H9 (cell line): ENCODE measurements at regions not wholly inside any gene's neighbourhood (a gene's known extent, or its start where the extent isn't known, plus 50 kb on each side); places are given as distances from the start of the nearest gene placed in this dataset.

Experiments used
- DNase-seq: peaks from one replicate; pipeline ENCODE4 v3.0.0-alpha.2; 2017
- H2AFZ ChIP-seq: one replicate; pipeline ENCODE4 v1.6.1; 2013; ENCODE audit warnings: mild to moderate bottlenecking, low read length, control low read depth, moderate library complexity
- H2AK5ac ChIP-seq: 2 replicates; pipeline ENCODE4 v1.6.1; 2013; ENCODE audit warnings: low read length, control low read depth, mixed read lengths; ENCODE audit not compliant: insufficient read length
- H2BK120ac ChIP-seq: one replicate; pipeline ENCODE4 v1.6.1; 2013; ENCODE audit warnings: low read depth, mild to moderate bottlenecking, low read length, control low read depth, inconsistent platforms; ENCODE audit not compliant: poor library complexity, severe bottlenecking
- H2BK12ac ChIP-seq: 2 replicates; pipeline ENCODE4 v1.6.1; 2013; ENCODE audit warnings: low read length, control low read depth, mixed read lengths, low read depth; ENCODE audit not compliant: insufficient read length
- H2BK15ac ChIP-seq: 2 replicates; pipeline ENCODE4 v1.6.1; 2013; ENCODE audit warnings: low read depth, low read length, control low read depth
- H2BK20ac ChIP-seq: one replicate; pipeline ENCODE4 v1.6.1; 2013; ENCODE audit warnings: low read depth, mild to moderate bottlenecking, low read length, control low read depth, inconsistent platforms; ENCODE audit not compliant: poor library complexity, severe bottlenecking
- H2BK5ac ChIP-seq: 2 replicates; pipeline ENCODE4 v1.6.1; 2013; ENCODE audit warnings: low read length, control low read depth, mixed read lengths; ENCODE audit not compliant: insufficient read length
- H3K14ac ChIP-seq: 2 replicates; pipeline ENCODE4 v1.6.1; 2013; ENCODE audit warnings: low read length, control low read depth; ENCODE audit not compliant: insufficient read depth
- H3K18ac ChIP-seq: 2 replicates; pipeline ENCODE4 v1.6.1; 2013; ENCODE audit warnings: low read depth, mild to moderate bottlenecking, mixed read lengths, low read length, control low read depth; ENCODE audit not compliant: insufficient read length
- H3K23ac ChIP-seq: 2 replicates; pipeline ENCODE4 v1.6.1; 2013; ENCODE audit warnings: low read length, control low read depth, mixed read lengths, low read depth; ENCODE audit not compliant: insufficient read length
- H3K23me2 ChIP-seq: 2 replicates; pipeline ENCODE4 v1.6.1; 2013; ENCODE audit warnings: low read depth, mild to moderate bottlenecking, mixed read lengths, low read length, control low read depth; ENCODE audit not compliant: insufficient read length, poor library complexity, severe bottlenecking
- H3K27ac ChIP-seq: 2 replicates; pipeline ENCODE4 v1.5.1; 2013; ENCODE audit warnings: low read length, control low read depth, mixed read lengths, low read depth; ENCODE audit not compliant: insufficient read length
- H3K27me3 ChIP-seq: 2 replicates; pipeline ENCODE4 v1.6.1; 2013; ENCODE audit warnings: low read length, control low read depth, inconsistent platforms; ENCODE audit not compliant: insufficient read depth
- H3K4ac ChIP-seq: 2 replicates; pipeline ENCODE4 v1.6.1; 2013; ENCODE audit warnings: low read depth, mild to moderate bottlenecking, control low read depth, inconsistent platforms, low read length, moderate library complexity
- H3K4me1 ChIP-seq: 2 replicates; pipeline ENCODE4 v1.6.1; 2013; ENCODE audit warnings: low read length, control low read depth, inconsistent platforms; ENCODE audit not compliant: insufficient read depth
- H3K4me2 ChIP-seq: 2 replicates; pipeline ENCODE4 v1.6.1; 2013; ENCODE audit warnings: low read length, control low read depth, mixed read lengths; ENCODE audit not compliant: insufficient read length, insufficient read depth
- H3K56ac ChIP-seq: 2 replicates; pipeline ENCODE4 v1.6.1; 2013; ENCODE audit warnings: low read depth, mild to moderate bottlenecking, mixed read lengths, low read length, control low read depth; ENCODE audit not compliant: insufficient read length
- H3K79me1 ChIP-seq: 2 replicates; pipeline ENCODE4 v1.6.1; 2013; ENCODE audit warnings: low read depth, mild to moderate bottlenecking, moderate library complexity, low read length, control low read depth, inconsistent platforms; ENCODE audit not compliant: insufficient read depth, poor library complexity, severe bottlenecking
- H3K79me2 ChIP-seq: 2 replicates; pipeline ENCODE4 v1.6.1; 2013; ENCODE audit warnings: low read length, control low read depth, inconsistent platforms; ENCODE audit not compliant: insufficient read depth
- H3K9ac ChIP-seq: 2 replicates; pipeline ENCODE4 v1.6.1; 2013; ENCODE audit warnings: low read length, control low read depth, mixed read lengths; ENCODE audit not compliant: insufficient read length; ENCODE audit errors: extremely low read depth
- H3K9me3 ChIP-seq: one replicate; pipeline ENCODE4 v1.6.1; 2013; ENCODE audit warnings: low read depth, low read length, inconsistent platforms; ENCODE audit not compliant: control insufficient read depth
- H3T11ph ChIP-seq: one replicate; pipeline ENCODE4 v1.6.1; 2013; ENCODE audit warnings: mild to moderate bottlenecking, low read length, control low read depth, inconsistent platforms
- H4K20me1 ChIP-seq: one replicate; pipeline ENCODE4 v1.6.1; 2013; ENCODE audit not compliant: control insufficient read depth, insufficient read length, insufficient read depth
- H4K5ac ChIP-seq: 2 replicates; pipeline ENCODE4 v1.6.1; 2013; ENCODE audit warnings: low read depth, mild to moderate bottlenecking, mixed read lengths, low read length, control low read depth; ENCODE audit not compliant: insufficient read length
- H4K8ac ChIP-seq: replicated peaks from 2 replicates; pipeline ENCODE4 v1.6.1; 2013; ENCODE audit warnings: low read length, control low read depth, mixed read lengths, low read depth; ENCODE audit not compliant: insufficient read length
- H4K91ac ChIP-seq: 2 replicates; pipeline ENCODE4 v1.6.1; 2013; ENCODE audit warnings: low read depth, mild to moderate bottlenecking, moderate library complexity, mixed read lengths, low read length, control low read depth; ENCODE audit not compliant: insufficient read length
- H3K27ac Mint-ChIP-seq, 3 experiments: 2 replicates in 2 of 3; 3 replicates in 1 of 3; pipeline ENCODE4 v1.8.0; 2020 to 2021; ENCODE audit warnings: mixed read lengths in 3 of 3, mild to moderate bottlenecking in 1 of 3, moderate library complexity in 1 of 3
- H3K27me3 Mint-ChIP-seq: 2 replicates; pipeline ENCODE4 v1.8.0; 2021; ENCODE audit warnings: low read depth, mild to moderate bottlenecking, moderate library complexity, mixed read lengths
- H3K36me3 Mint-ChIP-seq, 3 experiments: 2 replicates in 2 of 3; 3 replicates in 1 of 3; pipeline ENCODE4 v1.8.0; 2020 to 2021; ENCODE audit warnings: low read depth in 3 of 3, mixed read lengths in 3 of 3; ENCODE audit not compliant: insufficient read depth in 1 of 3
- H3K4me1 Mint-ChIP-seq, 2 experiments: 2 replicates each; pipeline ENCODE4 v1.8.0; 2020; ENCODE audit warnings: mixed read lengths in 2 of 2
- H3K4me3 Mint-ChIP-seq, 2 experiments: 2 replicates in 1 of 2; 3 replicates in 1 of 2; pipeline ENCODE4 v1.8.0; 2020 to 2021; ENCODE audit warnings: mild to moderate bottlenecking in 2 of 2, mixed read lengths in 2 of 2, moderate library complexity in 1 of 2
- H3K9me3 Mint-ChIP-seq, 2 experiments: 2 replicates in 1 of 2; 3 replicates in 1 of 2; pipeline ENCODE4 v1.8.0; 2020; ENCODE audit warnings: mild to moderate bottlenecking in 2 of 2, mixed read lengths in 2 of 2, moderate library complexity in 1 of 2
- WGBS: extraction: QIAGEN DNeasy Blood & Tissue Kit; methylation state at CpG from one replicate; pipeline ENCODE4 v1.1.7; 2013; ENCODE audit warnings: missing lambda C conversion rate, low lambda C conversion rate, mixed read lengths; ENCODE audit not compliant: insufficient read length; ENCODE audit errors: extremely low coverage; 5-methylcytosine and 5-hydroxymethylcytosine counted together
- TF ChIP-seq, protein P1 (sequence below): fragments of 200-600 bp; sonication (generic); conservative IDR thresholded peaks from 3 replicates; pipeline ENCODE4 v1.8.0; 2021; ENCODE audit warnings: antibody characterized with exemption, mild to moderate bottlenecking

DNA sequence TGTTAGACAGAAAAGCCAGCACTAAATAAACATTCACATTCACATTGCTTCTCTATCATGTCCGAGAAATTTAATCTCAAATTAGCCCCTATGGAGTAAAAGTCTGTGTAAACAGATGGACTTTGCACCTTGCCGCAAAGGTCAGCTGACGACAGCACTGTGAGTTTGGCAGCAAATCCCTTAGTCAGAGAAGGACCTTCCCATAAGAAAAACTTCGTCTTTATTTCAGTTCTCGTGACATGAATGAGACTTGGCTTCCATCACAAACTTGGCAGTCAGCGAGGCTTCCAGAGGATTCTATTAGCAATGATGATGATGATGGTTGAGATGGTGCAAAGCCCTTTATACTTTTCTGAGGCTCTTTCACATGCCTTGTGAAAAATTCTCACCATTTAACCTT is 133.7 kb upstream of the IFNGR1 start:
- Histone ChIP-seq H2AFZ (no peak overlapping the region), H3K14ac (no peak overlapping the region), H2BK20ac (no peak overlapping the region), H3K23me2 (no peaks in the 10 kb centered on the region), H2BK12ac (no peak overlapping the region), H3K4me2 (no peak overlapping the region), H4K20me1 (no peaks in the 10 kb centered on the region), H3K4ac (no peak overlapping the region), H3K9me3 (no peaks in the 10 kb centered on the region), H4K5ac (no peak overlapping the region), H3K9ac (no peak overlapping the region), H2BK15ac (no peak overlapping the region), H3K4me1 (no peaks in the 10 kb centered on the region), H2AK5ac (no peak overlapping the region), H3K23ac (no peak overlapping the region), H4K8ac (no peak overlapping the region), H3K18ac (no peak overlapping the region), H3K79me2 (no peaks in the 10 kb centered on the region), H2BK5ac (no peak overlapping the region), H3T11ph (no peak overlapping the region), H3K79me1 (no peaks in the 10 kb centered on the region), H3K27ac (no peak overlapping the region), H3K27me3 (no peaks in the 10 kb centered on the region), H2BK120ac (no peak overlapping the region), H4K91ac (no peak overlapping the region), H3K56ac (no peak overlapping the region)
- H3K36me3 Mint-ChIP-seq, result no peaks in the 10 kb centered on the region
- H3K27me3 Mint-ChIP-seq, result no peaks in the 10 kb centered on the region; the same call in 1 of the 2 replicates
- H3K9me3 Mint-ChIP-seq, result no peaks in the 10 kb centered on the region
- no CpG with 5 or more reads among the region's 6 CpGs for WGBS
- DNase-seq, result no peak
- H3K27ac Mint-ChIP-seq, result no peak overlapping the region
- no peaks in the 10 kb centered on the region for H3K4me1 Mint-ChIP-seq
- TF ChIP-seq, protein P1, sequence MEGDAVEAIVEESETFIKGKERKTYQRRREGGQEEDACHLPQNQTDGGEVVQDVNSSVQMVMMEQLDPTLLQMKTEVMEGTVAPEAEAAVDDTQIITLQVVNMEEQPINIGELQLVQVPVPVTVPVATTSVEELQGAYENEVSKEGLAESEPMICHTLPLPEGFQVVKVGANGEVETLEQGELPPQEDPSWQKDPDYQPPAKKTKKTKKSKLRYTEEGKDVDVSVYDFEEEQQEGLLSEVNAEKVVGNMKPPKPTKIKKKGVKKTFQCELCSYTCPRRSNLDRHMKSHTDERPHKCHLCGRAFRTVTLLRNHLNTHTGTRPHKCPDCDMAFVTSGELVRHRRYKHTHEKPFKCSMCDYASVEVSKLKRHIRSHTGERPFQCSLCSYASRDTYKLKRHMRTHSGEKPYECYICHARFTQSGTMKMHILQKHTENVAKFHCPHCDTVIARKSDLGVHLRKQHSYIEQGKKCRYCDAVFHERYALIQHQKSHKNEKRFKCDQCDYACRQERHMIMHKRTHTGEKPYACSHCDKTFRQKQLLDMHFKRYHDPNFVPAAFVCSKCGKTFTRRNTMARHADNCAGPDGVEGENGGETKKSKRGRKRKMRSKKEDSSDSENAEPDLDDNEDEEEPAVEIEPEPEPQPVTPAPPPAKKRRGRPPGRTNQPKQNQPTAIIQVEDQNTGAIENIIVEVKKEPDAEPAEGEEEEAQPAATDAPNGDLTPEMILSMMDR, result no peak
- H3K4me3 Mint-ChIP-seq, result no peak overlapping the region
